OCI-LY1 (cell line): ENCODE measurements at regions not wholly inside any gene's neighbourhood (a gene's known extent, or its start where the extent isn't known, plus 50 kb on each side); places are given as distances from the start of the nearest gene placed in this dataset.

Experiments
- H2AFZ ChIP-seq: fragments of 200-600 bp; sonication (generic), shearing (Covaris generic); 2 replicates; pipeline ENCODE4 v1.6.0; 2014; ENCODE audit warnings: antibody characterized with exemption, mild to moderate bottlenecking, low read length
- H3F3A ChIP-seq: fragments of 200-600 bp; sonication (generic), shearing (Covaris generic); 2 replicates; pipeline ENCODE4 v1.6.0; 2014; ENCODE audit warnings: mild to moderate bottlenecking, antibody characterized with exemption, low read length, moderate library complexity; ENCODE audit not compliant: insufficient read depth
- H3K27ac ChIP-seq: fragments of 200-600 bp; sonication (generic); 2 replicates; pipeline ENCODE4 v1.5.1; 2014; ENCODE audit warnings: low read length, mixed run types, mild to moderate bottlenecking, low read depth; ENCODE audit not compliant: poor library complexity, severe bottlenecking
- H3K27me3 ChIP-seq: fragments of 200-600 bp; sonication (generic); 2 replicates; pipeline ENCODE4 v1.6.0; 2014; ENCODE audit warnings: antibody characterized with exemption, mild to moderate bottlenecking, low read length, moderate library complexity; ENCODE audit not compliant: insufficient read depth
- H3K36me3 ChIP-seq: fragments of 200-600 bp; sonication (generic); 2 replicates; pipeline ENCODE4 v1.6.1; 2014; ENCODE audit warnings: mild to moderate bottlenecking, antibody characterized with exemption, low read length, moderate library complexity, mixed read lengths; ENCODE audit not compliant: insufficient read depth
- H3K4me1 ChIP-seq: fragments of 200-600 bp; sonication (generic); 2 replicates; pipeline ENCODE4 v1.5.1; 2014; ENCODE audit warnings: mild to moderate bottlenecking, low read length, moderate library complexity; ENCODE audit not compliant: insufficient read depth, severe bottlenecking
- H3K4me2 ChIP-seq: fragments of 200-600 bp; sonication (generic), shearing (Covaris generic); 2 replicates; pipeline ENCODE4 v1.6.1; 2014; ENCODE audit warnings: low read length
- H3K4me3 ChIP-seq: fragments of 200-600 bp; sonication (generic); 2 replicates; pipeline ENCODE4 v1.5.1; 2014; ENCODE audit warnings: low read length, low read depth, mild to moderate bottlenecking, mixed read lengths; ENCODE audit not compliant: poor library complexity, severe bottlenecking
- H3K79me2 ChIP-seq: fragments of 200-600 bp; shearing (Covaris generic); 2 replicates; pipeline ENCODE4 v1.6.1; 2016; ENCODE audit warnings: mixed run types, low read length, mixed read lengths; ENCODE audit not compliant: insufficient read depth
- H3K9ac ChIP-seq: fragments of 200-600 bp; sonication (generic), shearing (Covaris generic); 2 replicates; pipeline ENCODE4 v1.6.1; 2014; ENCODE audit warnings: mild to moderate bottlenecking, low read length, mixed read lengths
- H3K9me2 ChIP-seq: fragments of 200-600 bp; sonication (generic), shearing (Covaris generic); 2 replicates; pipeline ENCODE4 v1.6.1; 2014; ENCODE audit warnings: low read depth, mild to moderate bottlenecking, low read length, mixed read lengths
- H3K9me3 ChIP-seq: fragments of 200-600 bp; shearing (Covaris generic); 2 replicates; pipeline ENCODE4 v1.6.1; 2014; ENCODE audit warnings: low read length, mixed read lengths
- H4K20me1 ChIP-seq: fragments of 200-600 bp; sonication (generic), shearing (Covaris generic); 2 replicates; pipeline ENCODE4 v1.6.0; 2016; ENCODE audit warnings: mild to moderate bottlenecking, low read length; ENCODE audit not compliant: insufficient read depth
- CTCF ChIP-seq: fragments of 200-600 bp; sonication (generic), shearing (Covaris generic); IDR thresholded peaks from 2 replicates; pipeline ENCODE4 v1.5.1; 2017; ENCODE audit warnings: mild to moderate bottlenecking, antibody characterized with exemption, low read length, moderate library complexity, mixed read lengths
- EZH2 ChIP-seq: fragments of 200-600 bp; sonication (generic), shearing (Covaris generic); IDR thresholded peaks from 2 replicates; pipeline ENCODE4 v1.8.0; 2017; ENCODE audit warnings: borderline replicate concordance, mixed run types, mild to moderate bottlenecking, antibody characterized with exemption, low read length, moderate library complexity, mixed read lengths

- H3K79me2 ChIP-seq, result no peaks in the 10 kb centered on the region
- no peaks in the 10 kb centered on the region for H3F3A ChIP-seq
- no peaks in the 10 kb centered on the region for H3K9me2 ChIP-seq
- H3K27me3 ChIP-seq, result no peaks in the 10 kb centered on the region
- no peak overlapping the region for H3K4me3 ChIP-seq
- no peak overlapping the region for H3K27ac ChIP-seq
- H4K20me1 ChIP-seq, result no peaks in the 10 kb centered on the region
- no peaks in the 10 kb centered on the region for H3K36me3 ChIP-seq
- no peaks in the 10 kb centered on the region for H3K9me3 ChIP-seq
- H2AFZ ChIP-seq, result no peak overlapping the region
- H3K9ac ChIP-seq, result no peak overlapping the region
- TF ChIP-seq EZH2, result no peak
- no peak for TF ChIP-seq CTCF
- no peak overlapping the region for H3K4me2 ChIP-seq
- H3K4me1 ChIP-seq, result no peaks in the 10 kb centered on the region
Observed at GRCh38 chr16:51870296-51870854, 676.6 kb downstream of the TOX3 start.

- no peak overlapping the region for H3K4me2 ChIP-seq
- no peaks in the 10 kb centered on the region for H3K9me3 ChIP-seq
- H3K4me3 ChIP-seq, result no peak overlapping the region
- no peak for TF ChIP-seq CTCF
- no peak for TF ChIP-seq EZH2
- no peaks in the 10 kb centered on the region for H3K4me1 ChIP-seq
- no peaks in the 10 kb centered on the region for H3F3A ChIP-seq
- no peaks in the 10 kb centered on the region for H3K79me2 ChIP-seq
- H3K27me3 ChIP-seq, result no peaks in the 10 kb centered on the region
- no peaks in the 10 kb centered on the region for H4K20me1 ChIP-seq
- no peak overlapping the region for H2AFZ ChIP-seq
- no peak overlapping the region for H3K27ac ChIP-seq
- no peak overlapping the region for H3K9ac ChIP-seq
- H3K36me3 ChIP-seq, result no peaks in the 10 kb centered on the region
- no peaks in the 10 kb centered on the region for H3K9me2 ChIP-seq
Observed at GRCh38 chr16:51869176-51869575, 677.8 kb downstream of the TOX3 start.

GRCh38 chr16:51868631-51869030 lies 678.3 kb downstream of the TOX3 start:
- Histone ChIP-seq H3K9me2 (no peaks in the 10 kb centered on the region), H3K4me2 (no peak overlapping the region), H4K20me1 (no peaks in the 10 kb centered on the region), H3K27ac (no peak overlapping the region), H3K9ac (no peak overlapping the region), H3K4me1 (no peaks in the 10 kb centered on the region), H3K4me3 (no peak overlapping the region), H3K79me2 (no peaks in the 10 kb centered on the region), H3K27me3 (no peaks in the 10 kb centered on the region), H3F3A (no peaks in the 10 kb centered on the region), H2AFZ (no peak overlapping the region), H3K9me3 (no peaks in the 10 kb centered on the region), H3K36me3 (no peaks in the 10 kb centered on the region)
- TF ChIP-seq EZH2, result no peak
- no peak for TF ChIP-seq CTCF
